Jurkat, Clone E6-1 (cell line): ENCODE measurements at regions not wholly inside any gene's neighbourhood (a gene's known extent, or its start where the extent isn't known, plus 50 kb on each side); places are given as distances from the start of the nearest gene placed in this dataset.

Experiments used
- DNase-seq: peaks from one replicate; pipeline ENCODE4 v3.0.0-alpha.2; 2011; ENCODE audit warnings: low read depth, low spot score
- H3K4me3 ChIP-seq: 2 replicates; pipeline ENCODE4 v1.5.1; 2011; ENCODE audit warnings: mild to moderate bottlenecking, low read length, control low read depth, moderate library complexity

GRCh38 chr1:30043256-30043655 lies 680.1 kb downstream of the MATN1 start:
- no peak for DNase-seq
- no peak overlapping the region for H3K4me3 ChIP-seq

- DNase-seq, result no peak
- H3K4me3 ChIP-seq, result no peak overlapping the region
These were observed 680.8 kb downstream of the MATN1 start for GRCh38 chr1:30042438-30043147.

- DNase-seq, result no peak
These were observed 681.5 kb downstream of the MATN1 start for GRCh38 chr1:30041741-30042437.

GRCh38 chr1:30040081-30041019 lies 683.0 kb downstream of the MATN1 start:
- H3K4me3 ChIP-seq, result no peak overlapping the region
- DNase-seq, result no peak

More at GRCh38 chr1:30041741-30042437, 681.5 kb downstream of the MATN1 start:
- H3K4me3 ChIP-seq, result no peak overlapping the region

- DNase-seq, result no peak
- no peak overlapping the region for H3K4me3 ChIP-seq
These were observed 683.9 kb downstream of the MATN1 start for GRCh38 chr1:30039354-30040080.

GRCh38 chr1:30038134-30039025 lies 685.0 kb downstream of the MATN1 start:
- H3K4me3 ChIP-seq, result no peak overlapping the region
- DNase-seq, result no peak

- H3K4me3 ChIP-seq, result no peak overlapping the region
- no peak for DNase-seq
These were observed 685.9 kb downstream of the MATN1 start for GRCh38 chr1:30037251-30038118.

- no peak overlapping the region for H3K4me3 ChIP-seq
- no peak for DNase-seq
These were observed 686.7 kb downstream of the MATN1 start for GRCh38 chr1:30036666-30037065.

GRCh38 chr1:30036229-30036547 lies 687.2 kb downstream of the MATN1 start:
- no peak for DNase-seq
- no peak overlapping the region for H3K4me3 ChIP-seq

GRCh38 chr1:30035522-30036228 lies 687.7 kb downstream of the MATN1 start:
- no peak for DNase-seq
- H3K4me3 ChIP-seq, result no peak overlapping the region

- DNase-seq, result no peak
- H3K4me3 ChIP-seq, result no peak overlapping the region
These were observed 688.5 kb downstream of the MATN1 start for GRCh38 chr1:30034627-30035521.

GRCh38 chr1:30034105-30034626 lies 689.2 kb downstream of the MATN1 start:
- no peak overlapping the region for H3K4me3 ChIP-seq
- DNase-seq, result no peak

GRCh38 chr1:30033256-30034104 lies 689.9 kb downstream of the MATN1 start:
- H3K4me3 ChIP-seq, result no peak overlapping the region
- DNase-seq, result no peak

- DNase-seq, result no peak
- no peak overlapping the region for H3K4me3 ChIP-seq
These were observed 691.1 kb downstream of the MATN1 start for GRCh38 chr1:30032302-30032701.

GRCh38 chr1:30029677-30030076 lies 693.7 kb downstream of the MATN1 start:
- no peak for DNase-seq
- H3K4me3 ChIP-seq, result no peak overlapping the region
